ENCODE measurements at regions not wholly inside any gene's neighbourhood (a gene's known extent, or its start where the extent isn't known, plus 50 kb on each side); places are given as distances from the start of the nearest gene placed in this dataset.

- no peak for DNase-seq (ENCODE audit: low spot score)
These were observed 72.6 kb downstream of the TENT5C start for GRCh38 chr1:117678246-117678977.

- DNase-seq (ENCODE audit: low spot score) = no peak
These were observed 73.5 kb downstream of the TENT5C start for GRCh38 chr1:117679299-117679698.

GRCh38 chr1:117679868-117680267 lies 74.0 kb downstream of the TENT5C start:
- no peak for DNase-seq (ENCODE audit: low spot score)

GRCh38 chr1:117680316-117681002 lies 74.6 kb downstream of the TENT5C start:
- DNase-seq (ENCODE audit: low spot score) = no peak

GRCh38 chr1:117681093-117681900 lies 75.4 kb downstream of the TENT5C start:
- DNase-seq (ENCODE audit: low spot score) = no peak

- no peak for DNase-seq (ENCODE audit: low spot score)
These were observed 76.0 kb downstream of the TENT5C start for GRCh38 chr1:117681901-117682250.

GRCh38 chr1:117682372-117682771 lies 76.5 kb downstream of the TENT5C start:
- no peak for DNase-seq (ENCODE audit: low spot score)

- no peak for DNase-seq (ENCODE audit: low spot score)
These were observed 77.9 kb downstream of the TENT5C start for GRCh38 chr1:117683571-117684285.

GRCh38 chr1:117685936-117686806 lies 80.3 kb downstream of the TENT5C start:
- no peak for DNase-seq (ENCODE audit: low spot score)

- peak; percentile 68 for DNase-seq (ENCODE audit: low spot score)
These were observed 81.1 kb downstream of the TENT5C start for GRCh38 chr1:117686907-117687306.

- DNase-seq (ENCODE audit: low spot score) = no peak
These were observed 84.3 kb downstream of the TENT5C start for GRCh38 chr1:117689997-117690625.

- no peak for DNase-seq (ENCODE audit: low spot score)
These were observed 86.1 kb downstream of the TENT5C start for GRCh38 chr1:117691942-117692341.

GRCh38 chr1:117694543-117694942 lies 88.7 kb downstream of the TENT5C start:
- no peak for DNase-seq (ENCODE audit: low spot score)

- DNase-seq (ENCODE audit: low spot score) = peak; percentile 30
These were observed 90.1 kb downstream of the TENT5C start for GRCh38 chr1:117695796-117696490.

- no peak for DNase-seq (ENCODE audit: low spot score)
These were observed 90.7 kb downstream of the TENT5C start for GRCh38 chr1:117696561-117696960.

GRCh38 chr1:117697220-117697781 lies 91.5 kb downstream of the TENT5C start:
- DNase-seq (ENCODE audit: low spot score) = no peak

- no peak for DNase-seq (ENCODE audit: low spot score)
These were observed 92.7 kb downstream of the TENT5C start for GRCh38 chr1:117698398-117699160.

GRCh38 chr1:117699953-117700352 lies 94.1 kb downstream of the TENT5C start:
- no peak for DNase-seq (ENCODE audit: low spot score)

GRCh38 chr1:117702654-117703053 lies 96.8 kb downstream of the TENT5C start:
- DNase-seq (ENCODE audit: low spot score) = no peak
